ENCODE measurements at regions not wholly inside any gene's neighbourhood (a gene's known extent, or its start where the extent isn't known, plus 50 kb on each side); places are given as distances from the start of the nearest gene placed in this dataset.

- no peak overlapping the region for H3K4me2 ChIP-seq (ENCODE audit: insufficient read depth, low read length)
- no peak overlapping the region for H3K27ac ChIP-seq (ENCODE audit: extremely low read depth, low read depth, low read length)
- H3K27me3 ChIP-seq (ENCODE audit: control insufficient read depth in 2 of 2, insufficient read depth in 2 of 2, low read length in 2 of 2): no peaks in the 10 kb centered on the region
- H4K20me1 ChIP-seq (replicated peaks; ENCODE audit: control insufficient read depth, insufficient read depth, low read length): no peaks in the 10 kb centered on the region
- no peaks in the 10 kb centered on the region for H3K79me2 ChIP-seq (ENCODE audit: control insufficient read depth, insufficient read depth, low read length)
- ChIA-PET CTCF (ENCODE audit: low intra/inter-chr PET ratio) (no interaction called here), POLR2A (no interaction called here)
- no peaks in the 10 kb centered on the region for H3K4me1 ChIP-seq (replicated peaks in 1 of 2; ENCODE audit: control insufficient read depth in 2 of 2, insufficient read depth in 2 of 2, low read length in 2 of 2)
- no peak overlapping the region for H3K4me3 ChIP-seq
- BruUV-seq (replicated peaks): no TSS peak
- ATAC-seq: no peak
- H3K9me3 ChIP-seq (replicated peaks; ENCODE audit: control insufficient read depth, insufficient read depth, low read depth, low read length): no peaks in the 10 kb centered on the region
- TF ChIP-seq ILK (tag; IDR thresholded peaks at IDR 0.05; ENCODE audit: borderline replicate concordance, low read depth): no peak
- TF ChIP-seq ZNF384 (IDR thresholded peaks at IDR 0.05; ENCODE audit: low read depth, low read length): no peak
- no peak for TF ChIP-seq POLR2B (IDR thresholded peaks at IDR 0.05; ENCODE audit: low read depth, partially characterized antibody)
- TF ChIP-seq ZNF764 (CRISPR knock-in tag; IDR thresholded peaks at IDR 0.05; ENCODE audit: low read depth): no peak
- no peak for TF ChIP-seq KDM5B (IDR thresholded peaks at IDR 0.05; ENCODE audit: insufficient replicate concordance, low read depth, low read length)
- TF ChIP-seq PRMT5 (CRISPR knock-in tag; IDR thresholded peaks at IDR 0.05): no peak
- no peak for TF ChIP-seq KDM2B (CRISPR knock-in tag; IDR thresholded peaks at IDR 0.05)
- TF ChIP-seq ZNF174 (CRISPR knock-in tag; IDR thresholded peaks at IDR 0.05): no peak
- no peak for TF ChIP-seq ZNF124 (CRISPR knock-in tag; IDR thresholded peaks at IDR 0.05)
- no peak for TF ChIP-seq ETS2 (tag; IDR thresholded peaks at IDR 0.05; ENCODE audit: borderline replicate concordance, poor library complexity, severe bottlenecking)
- no peak for TF ChIP-seq MGA (IDR thresholded peaks at IDR 0.05)
- TF ChIP-seq XRCC5 (IDR thresholded peaks at IDR 0.05; ENCODE audit: low read depth, low read length): no peak
- no peak overlapping the region for H3K9ac ChIP-seq (ENCODE audit: insufficient read depth in 1 of 2, low read depth in 2 of 2, low read length in 2 of 2)
- H2AFZ ChIP-seq (ENCODE audit: low read depth, low read length): no peak overlapping the region
- H3K36me3 ChIP-seq (ENCODE audit: control insufficient read depth, insufficient read depth, low read length): no peaks in the 10 kb centered on the region
- no peak for DNase-seq (ENCODE audit: extremely low read depth in 1 of 4, low spot score in 3 of 4)
- no peaks in the 10 kb centered on the region for H3K9me1 ChIP-seq (ENCODE audit: control insufficient read depth, insufficient read depth, low read length)
- intact Hi-C loops (cut with micrococcal nuclease) (no loop called here), in situ Hi-C loops (cut with MboI) (no loop called here)
- 5% methylated on average over 3 of the region's 3 CpGs for WGBS (ENCODE audit: insufficient coverage, low coverage, missing lambda C conversion rate)
- no peak for FAIRE-seq
These were observed 107.8 kb upstream of the ADAMTSL1 start for GRCh38 chr9:18366184-18366583.

Data from K562 (cell line).